Stimulated activated CD8-positive, alpha-beta memory T cell treated with anti-CD3 and anti-CD28 coated beads, Interleukin-4, amount 100 ng/mL, for 24 hours (primary cell): ENCODE measurements at regions not wholly inside any gene's neighbourhood (a gene's known extent, or its start where the extent isn't known, plus 50 kb on each side); places are given as distances from the start of the nearest gene placed in this dataset.

Experiments used
- DNase-seq: peaks from one replicate; pipeline ENCODE4 v3.0.0-alpha.2; 2020; ENCODE audit warnings: low read depth

DNA sequence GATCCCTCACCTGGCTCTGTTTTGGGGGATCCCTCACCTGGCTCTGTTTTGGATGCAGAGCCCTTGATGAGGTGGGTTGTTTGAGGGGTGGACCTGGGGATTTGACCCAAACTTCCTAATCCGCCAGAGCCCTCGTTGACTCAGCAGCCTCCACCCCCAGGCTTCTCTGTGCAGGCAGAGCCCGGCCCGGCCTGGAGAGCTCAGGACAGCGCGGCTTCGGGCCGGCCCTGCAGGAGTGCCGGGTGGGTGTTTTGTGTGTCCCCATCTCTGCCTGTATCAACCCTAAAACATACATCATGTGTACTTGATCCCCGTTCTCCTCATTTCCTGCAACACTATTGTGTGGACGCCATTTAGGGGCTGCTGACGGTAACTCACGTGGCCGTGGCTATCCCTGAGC lies 124.2 kb downstream of the SIK1 start:
- DNase-seq, result no peak

DNA sequence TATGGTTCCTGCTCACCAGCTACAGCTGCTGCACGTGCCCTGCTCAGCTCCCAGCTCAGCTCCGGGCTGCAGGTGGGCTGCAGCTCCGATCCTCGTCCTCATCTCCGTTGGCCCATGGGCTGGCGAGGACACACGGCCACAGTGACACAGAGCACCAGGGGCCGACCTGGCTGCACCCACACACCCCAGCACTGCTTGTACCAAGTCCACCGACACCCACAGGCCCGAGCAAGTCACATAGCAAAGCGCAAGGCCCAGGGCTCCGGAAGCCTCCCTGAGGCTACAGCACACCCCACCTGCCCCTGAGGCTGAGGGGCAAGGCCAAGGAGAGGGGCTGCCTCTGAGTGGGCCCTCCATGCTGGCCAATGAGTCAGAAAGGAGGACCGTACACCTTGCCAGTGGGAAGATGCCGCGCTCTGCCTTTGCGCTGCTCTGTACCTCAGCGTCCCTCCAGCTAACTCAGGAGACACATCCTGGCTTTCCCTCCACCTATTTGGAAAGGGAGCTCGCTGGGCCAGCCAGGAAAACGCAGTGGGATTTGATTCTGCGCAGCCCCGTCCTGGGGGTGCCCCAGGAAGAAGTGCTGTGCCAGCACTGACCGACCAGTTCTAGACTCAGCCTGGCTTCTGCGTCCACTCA lies 124.8 kb downstream of the SIK1 start:
- DNase-seq, result no peak

DNA sequence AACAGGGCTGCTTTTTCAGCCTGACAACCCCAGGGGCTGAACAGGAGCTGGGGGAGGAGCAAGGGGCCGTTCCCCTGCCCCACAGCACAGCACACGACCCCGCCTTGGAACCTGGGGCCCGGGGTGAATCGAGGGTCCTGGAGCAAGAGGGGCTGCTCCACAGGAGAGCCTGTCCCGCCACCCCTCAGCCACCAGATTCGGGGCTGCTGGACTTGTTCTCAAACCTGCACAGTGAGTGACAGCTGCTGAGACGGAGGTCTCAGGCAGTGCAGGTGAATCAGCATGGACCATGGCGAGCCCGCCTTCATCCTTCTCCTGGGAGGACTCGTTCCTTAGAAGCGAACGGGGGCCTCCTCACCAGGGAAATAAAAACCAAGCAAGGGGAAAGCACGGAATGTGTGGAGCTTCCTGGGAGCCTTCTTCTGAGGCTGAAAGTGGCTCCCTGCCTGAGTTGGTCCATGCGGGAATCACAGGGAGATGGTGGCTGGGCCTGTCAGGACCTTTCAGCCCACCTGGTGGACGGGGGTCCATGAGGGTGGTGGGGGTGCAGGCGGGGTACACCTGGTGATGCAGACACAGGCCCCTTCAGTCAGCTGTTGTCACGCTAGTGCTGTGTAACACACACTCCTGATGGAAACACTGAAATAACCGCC lies 125.4 kb downstream of the SIK1 start:
- no peak for DNase-seq

DNA sequence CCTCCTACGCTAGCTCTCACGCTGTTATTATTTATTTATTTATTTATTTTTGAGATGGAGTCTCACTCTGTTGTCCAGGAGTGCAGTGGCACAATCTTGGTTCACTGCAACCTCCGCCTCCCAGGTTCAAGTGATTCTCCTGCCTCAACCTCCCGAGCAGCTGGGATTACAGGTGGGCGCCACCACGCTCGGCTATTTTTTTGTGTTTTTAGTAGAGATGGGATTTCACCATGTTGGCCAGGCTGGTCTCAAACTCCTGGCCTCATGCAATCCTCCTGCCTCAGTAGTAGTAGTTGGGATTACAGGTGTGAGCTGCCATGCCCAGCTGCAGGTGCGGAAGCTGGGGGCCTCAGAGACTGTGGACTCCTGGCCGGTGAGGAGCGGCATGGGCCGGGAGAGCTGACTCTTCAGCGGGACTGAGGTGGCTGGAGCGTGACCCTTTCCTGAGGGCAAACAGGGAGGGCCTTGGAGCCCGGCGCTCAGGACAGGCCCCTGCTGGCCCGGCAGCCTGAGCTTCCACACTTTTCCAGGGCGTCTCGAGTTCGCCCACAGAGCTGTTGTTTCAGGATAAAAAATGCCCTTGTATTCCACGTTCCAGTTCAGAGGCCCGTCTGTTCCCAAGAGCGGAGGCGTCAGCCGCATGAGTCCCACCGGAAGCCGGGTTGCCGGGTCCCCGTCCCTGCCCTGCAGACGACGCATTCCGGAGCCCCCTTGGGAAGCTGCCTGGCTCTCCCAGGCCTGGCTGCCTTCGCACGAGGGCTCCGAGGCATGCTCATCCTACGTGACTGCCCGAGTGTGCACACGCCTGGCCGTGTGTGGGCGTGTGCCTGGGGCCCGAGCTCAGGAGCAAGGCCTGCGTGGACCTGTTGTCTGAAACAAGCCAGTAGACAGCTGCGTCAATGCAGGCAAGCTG lies 126.2 kb downstream of the SIK1 start:
- DNase-seq, result no peak

- no peak for DNase-seq
Observed at GRCh38 chr21:43299441-43300277, 127.3 kb downstream of the SIK1 start.

DNA sequence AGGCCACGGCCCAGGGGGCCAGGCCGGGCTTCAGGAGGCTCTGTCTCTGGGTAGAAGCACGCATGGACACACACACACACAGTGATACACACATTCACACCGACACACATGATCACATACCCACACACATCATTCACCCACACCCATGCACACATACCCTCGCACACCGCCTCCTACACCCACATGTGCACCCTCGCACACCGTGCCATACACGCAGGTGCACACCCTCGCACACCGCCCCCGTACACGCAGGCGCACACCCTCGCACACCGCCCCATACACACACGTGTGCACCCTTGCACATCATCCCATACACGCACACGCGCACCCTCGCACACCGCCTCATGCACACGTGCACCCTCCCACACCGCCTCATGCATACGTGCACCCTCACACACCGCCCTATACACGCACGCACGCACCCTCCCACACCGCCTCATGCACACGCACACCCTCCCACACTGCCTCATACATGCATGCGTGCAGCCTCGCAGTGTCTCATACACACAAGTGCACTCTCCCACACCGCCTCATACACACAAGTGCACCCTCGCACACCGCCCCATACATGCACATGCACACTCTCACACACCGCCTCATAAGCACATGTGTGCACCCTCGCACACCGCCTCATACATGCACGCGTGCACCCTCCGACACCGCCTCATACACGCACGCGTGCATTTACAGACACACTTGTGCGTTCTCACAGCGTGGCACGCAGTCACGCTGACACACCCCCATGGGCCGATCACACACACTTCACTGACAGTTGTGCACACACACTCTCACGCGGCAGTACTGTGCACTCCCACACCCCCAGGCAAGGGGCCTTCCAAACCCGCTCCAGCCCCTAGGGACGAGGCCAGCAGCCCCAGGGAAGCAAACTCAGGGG lies 128.1 kb downstream of the SIK1 start:
- DNase-seq, result no peak

DNA sequence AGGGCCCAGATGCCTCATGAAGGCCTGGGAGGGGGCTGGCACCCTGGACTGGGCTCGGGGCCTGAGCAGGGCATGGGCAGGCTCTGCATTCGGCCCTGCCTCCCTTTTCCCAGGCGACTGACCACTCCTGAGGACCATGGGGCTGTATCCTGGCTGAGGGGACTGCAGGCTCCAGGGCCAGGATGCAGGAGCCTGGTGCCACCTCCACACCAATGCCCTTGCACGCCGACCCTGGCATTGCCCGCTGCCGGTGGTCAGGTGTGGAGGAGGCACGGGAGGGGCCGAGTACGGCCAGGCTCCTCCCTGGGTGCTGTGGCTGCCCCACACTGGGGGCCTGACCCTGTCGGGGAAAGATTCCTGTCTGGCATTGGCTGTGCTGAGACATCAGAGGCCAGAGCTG lies 128.9 kb downstream of the SIK1 start:
- DNase-seq, result no peak

DNA sequence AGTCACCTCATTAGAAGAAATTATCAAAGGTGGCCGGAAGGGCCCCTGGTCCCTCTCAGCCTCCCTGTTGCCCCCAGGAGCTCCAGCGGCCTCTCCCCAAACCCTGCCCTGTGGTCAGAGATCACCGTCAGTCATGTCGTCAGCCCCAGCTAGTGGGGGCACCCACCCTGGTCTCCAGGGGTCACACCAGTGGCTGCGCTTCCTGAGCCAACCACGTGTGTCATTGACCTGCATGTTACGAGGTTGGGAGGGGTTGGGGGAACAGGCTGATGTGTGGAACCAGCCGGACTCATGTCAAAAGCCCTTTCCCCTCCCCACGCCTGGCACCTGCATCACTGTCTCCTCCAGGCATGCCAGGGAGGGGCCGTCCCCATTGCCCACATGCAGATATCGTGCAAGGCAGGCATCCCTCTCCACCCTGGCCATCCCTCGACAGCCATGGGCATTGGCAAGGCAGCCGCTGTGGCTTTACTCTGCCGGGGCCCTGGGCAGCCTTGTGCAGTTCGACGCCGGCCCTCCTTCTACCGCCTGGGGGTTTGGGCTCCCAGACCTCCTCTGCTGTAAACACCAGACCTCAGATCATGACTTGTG lies 128.7 kb downstream of the CRYAA start:
- no peak for DNase-seq

GRCh38 chr21:43295066-43295958 lies 126.5 kb downstream of the CRYAA start:
- no peak for DNase-seq

- no peak for DNase-seq
Observed at GRCh38 chr21:43294194-43294902, 125.5 kb downstream of the CRYAA start.

- DNase-seq, result no peak
Observed at GRCh38 chr21:43292866-43293142, 124.0 kb downstream of the CRYAA start.

GRCh38 chr21:43292041-43292865 lies 123.4 kb downstream of the CRYAA start:
- no peak for DNase-seq

GRCh38 chr21:43291347-43291950 lies 122.6 kb downstream of the CRYAA start:
- DNase-seq, result no peak

- no peak for DNase-seq
Observed at GRCh38 chr21:43290421-43291346, 121.9 kb downstream of the CRYAA start.

- DNase-seq, result no peak
Observed at GRCh38 chr21:43289966-43290365, 121.2 kb downstream of the CRYAA start.

DNA sequence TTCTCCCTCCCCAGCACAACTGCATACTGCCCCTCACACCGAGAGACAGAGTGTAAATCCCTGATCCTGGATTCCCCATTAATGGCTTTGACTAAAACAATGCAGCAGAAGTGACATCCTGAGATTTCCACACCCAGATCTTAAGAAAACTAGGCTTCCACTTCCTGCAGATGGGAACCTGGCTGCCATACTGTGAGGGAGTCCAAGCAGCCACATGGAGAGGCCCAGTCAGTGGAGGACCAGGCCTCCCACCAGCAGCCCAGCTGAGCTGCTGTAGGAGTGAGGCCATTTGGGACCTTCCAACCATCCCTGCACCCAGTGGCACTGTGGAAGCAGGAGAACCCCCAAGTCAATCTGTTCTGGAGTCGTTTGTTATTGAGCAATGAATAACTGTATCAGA lies 120.6 kb downstream of the CRYAA start:
- no peak for DNase-seq
